ENCODE measurements at regions not wholly inside any gene's neighbourhood (a gene's known extent, or its start where the extent isn't known, plus 50 kb on each side); places are given as distances from the start of the nearest gene placed in this dataset.

DNA sequence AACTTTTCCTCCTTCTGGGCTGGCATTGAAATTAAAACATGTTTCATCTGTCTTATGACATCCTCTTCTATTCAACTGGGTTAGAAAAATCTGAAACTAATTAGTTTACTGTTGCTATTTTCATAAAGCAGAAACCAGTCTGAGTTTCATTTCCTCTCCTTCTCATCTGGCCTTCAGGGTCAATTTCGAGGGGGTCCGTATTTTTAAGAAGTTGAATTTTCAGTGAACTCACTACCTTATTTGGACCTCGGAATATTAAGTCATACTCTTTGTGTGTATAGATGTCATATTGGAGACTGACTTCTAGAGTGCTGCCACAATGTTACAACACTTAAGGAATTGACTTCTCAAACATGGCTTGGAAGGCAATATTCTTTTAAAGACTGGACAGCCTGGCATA is 485.9 kb downstream of the SQOR start:
- DNase-seq: no peak

DNA sequence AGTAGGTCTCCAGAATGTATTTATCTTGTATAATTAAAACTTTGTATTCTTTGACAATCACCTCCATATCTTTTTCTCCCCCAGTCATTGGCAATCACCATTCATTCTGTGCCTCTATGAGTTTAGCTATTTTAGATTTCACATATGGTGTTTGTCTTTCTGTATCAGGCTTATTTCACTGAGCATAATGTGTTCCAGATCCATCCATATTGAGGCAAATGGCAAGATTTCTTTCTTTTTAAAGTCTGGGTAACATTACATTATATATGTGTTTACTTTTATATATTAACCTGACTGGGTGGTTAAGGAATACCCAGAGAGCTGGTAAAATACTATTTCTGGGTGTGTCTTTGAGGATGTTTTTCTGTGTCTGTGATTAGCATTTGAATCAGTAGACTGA is 486.6 kb downstream of the SQOR start:
- DNase-seq: no peak

DNA sequence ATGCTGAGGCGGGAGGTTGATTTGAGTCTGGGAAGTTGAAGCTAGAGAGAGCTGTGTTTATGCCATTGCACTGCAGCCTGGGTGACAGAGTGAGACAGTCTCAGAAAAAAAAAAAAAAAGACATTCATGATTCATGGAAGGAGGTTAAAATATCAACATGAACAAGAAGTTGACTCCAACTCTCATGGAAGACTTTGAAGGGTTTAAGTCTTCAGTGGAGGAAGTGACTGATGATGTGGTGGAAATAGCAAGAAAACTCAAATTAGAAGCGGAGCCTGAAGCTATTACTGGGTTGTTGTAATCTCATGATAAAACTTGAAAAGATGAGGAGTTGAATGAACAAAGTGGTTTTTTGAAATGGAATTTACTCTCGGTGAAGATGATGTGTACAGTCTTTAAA is 491.8 kb downstream of the SQOR start:
- DNase-seq: no peak

DNA sequence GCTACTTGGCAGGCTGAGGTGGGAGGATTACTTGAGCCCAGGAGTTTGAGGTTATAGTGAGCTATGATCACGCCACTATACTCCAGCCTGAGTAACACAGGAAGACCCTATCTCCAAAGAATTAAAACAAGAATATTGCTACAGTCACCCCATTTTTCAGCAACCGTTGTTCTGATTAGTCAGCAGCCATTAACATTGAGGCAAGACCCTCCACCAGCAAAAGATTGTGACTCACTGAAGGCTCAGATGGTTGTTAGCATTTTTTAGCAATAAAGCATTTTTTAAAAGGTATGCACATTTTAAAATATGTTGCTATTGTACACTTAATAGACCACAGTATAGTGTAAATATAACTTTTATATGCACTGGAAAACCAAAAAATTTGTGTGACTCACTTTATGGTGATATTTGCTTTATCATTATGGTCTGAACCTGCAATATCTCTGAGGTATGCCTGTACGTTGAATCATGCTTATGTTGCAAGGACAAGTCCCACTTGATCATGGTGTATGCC is 492.6 kb downstream of the SQOR start:
- DNase-seq: no peak

DNA sequence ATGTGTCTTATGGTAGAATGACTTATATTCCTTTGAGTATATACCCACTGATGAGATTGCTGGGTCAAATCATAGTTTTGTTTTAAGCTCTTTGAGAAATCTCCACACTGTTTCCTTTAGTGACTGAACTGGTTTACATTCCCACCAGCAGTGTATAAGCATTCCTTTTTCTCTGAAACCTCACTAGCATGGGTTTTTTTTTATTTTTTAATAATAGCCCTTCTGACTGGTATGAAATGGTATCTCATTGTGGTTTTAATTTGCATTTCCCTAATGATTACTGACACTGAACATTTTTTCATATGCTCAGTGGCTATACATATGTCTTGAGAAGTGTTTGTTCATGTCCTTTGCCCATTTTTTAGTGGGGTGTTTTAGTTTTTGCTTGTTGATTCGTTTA is 494.3 kb downstream of the SQOR start:
- no peak for DNase-seq

DNA sequence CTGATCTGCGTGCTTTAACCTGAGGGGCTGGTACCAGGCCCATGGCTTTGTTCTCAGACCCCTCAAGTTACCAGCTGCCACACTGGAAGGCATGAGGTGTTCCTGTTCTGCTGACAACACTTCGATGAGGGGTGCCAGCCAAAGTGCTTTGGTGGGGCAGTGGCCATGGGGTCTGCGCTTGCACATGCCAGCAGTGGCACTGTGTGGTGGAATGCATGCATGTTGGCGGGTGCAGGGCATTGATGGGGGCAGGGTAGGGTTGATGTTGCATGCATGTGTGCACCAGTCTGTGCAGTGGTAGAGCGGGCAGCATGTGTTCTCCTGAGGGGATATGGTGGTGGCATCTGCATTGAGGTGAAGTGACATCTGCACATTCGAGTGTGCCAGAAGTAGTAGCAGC is 497.0 kb downstream of the SQOR start:
- DNase-seq: no peak

DNA sequence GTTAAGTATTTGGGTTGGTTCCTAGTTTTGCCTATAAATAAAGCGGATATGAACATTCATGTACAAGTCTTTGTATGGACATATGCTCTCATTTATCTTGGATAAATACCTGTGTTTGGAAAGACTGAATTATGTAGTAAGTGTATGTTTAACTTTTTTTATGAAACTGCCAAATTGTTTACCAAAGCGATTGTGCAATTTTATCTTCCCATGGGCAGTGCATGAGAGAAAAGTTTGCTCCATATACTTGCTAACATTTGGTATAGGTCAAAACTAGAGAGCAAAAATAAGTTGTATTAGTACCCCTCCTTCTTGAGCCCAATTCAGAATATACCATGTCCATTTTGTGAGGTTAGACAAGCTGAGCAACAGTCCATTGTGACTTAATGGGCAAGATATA is 502.6 kb downstream of the SQOR start:
- DNase-seq: no peak

DNA sequence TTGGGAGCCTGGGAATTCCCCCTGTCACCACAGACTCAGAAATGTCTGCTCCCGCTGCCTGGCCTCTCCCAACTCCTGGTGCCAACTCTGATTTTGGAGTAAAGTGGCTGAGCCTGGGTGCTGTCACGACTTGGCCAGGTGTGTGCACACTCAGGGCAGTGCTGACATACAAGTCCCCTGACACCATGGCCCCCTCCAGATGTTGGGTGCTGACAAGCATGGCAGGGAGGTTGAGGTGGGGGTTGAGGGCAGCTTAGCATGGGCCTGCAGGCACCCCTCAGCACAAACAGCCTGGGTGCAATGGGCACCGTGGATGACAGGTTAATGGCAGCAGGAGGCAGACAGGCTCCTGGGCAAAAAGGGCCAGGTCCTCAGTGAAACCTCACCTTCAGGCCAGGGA is 511.2 kb downstream of the SQOR start:
- DNase-seq: no peak

DNA sequence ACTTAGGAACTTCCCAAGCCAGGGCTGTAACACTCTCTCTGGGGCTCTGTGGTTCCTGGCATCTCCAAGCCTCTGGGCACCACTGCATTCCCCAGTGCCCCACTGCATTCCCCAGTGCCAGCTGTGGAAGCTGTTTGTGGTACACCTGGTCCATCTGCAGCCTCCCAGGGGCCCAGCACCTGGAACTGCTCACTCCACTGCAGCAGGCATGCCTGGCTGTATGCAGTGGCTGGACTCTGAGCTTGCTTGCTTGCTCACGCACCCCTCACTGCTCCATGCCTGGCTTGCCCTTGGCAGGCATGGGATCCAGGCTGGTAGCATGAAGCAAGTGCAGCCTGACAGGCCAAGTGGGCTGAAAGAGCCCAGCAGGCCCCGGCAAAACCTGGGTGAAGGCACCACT is 512.1 kb downstream of the SQOR start:
- no peak for DNase-seq

DNA sequence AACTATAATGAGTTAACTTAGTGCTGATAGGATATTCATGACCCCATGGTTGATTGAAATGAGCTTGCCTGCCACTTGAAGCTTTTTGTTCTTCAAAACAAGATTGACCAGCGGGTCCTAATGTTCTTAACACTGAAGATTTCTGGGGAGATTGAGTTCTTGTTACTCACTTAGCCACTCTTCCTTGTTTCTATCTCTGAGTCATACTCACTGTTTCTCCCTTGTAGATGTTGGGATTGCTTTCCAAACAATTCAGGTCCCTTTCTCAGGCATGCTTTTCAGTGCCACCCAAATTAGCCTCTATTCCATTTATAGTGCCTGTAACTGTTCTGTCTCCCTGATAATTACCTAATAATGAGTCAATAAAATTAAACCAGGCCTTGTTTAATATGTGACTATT is 517.0 kb downstream of the SQOR start:
- no peak for DNase-seq

DNA sequence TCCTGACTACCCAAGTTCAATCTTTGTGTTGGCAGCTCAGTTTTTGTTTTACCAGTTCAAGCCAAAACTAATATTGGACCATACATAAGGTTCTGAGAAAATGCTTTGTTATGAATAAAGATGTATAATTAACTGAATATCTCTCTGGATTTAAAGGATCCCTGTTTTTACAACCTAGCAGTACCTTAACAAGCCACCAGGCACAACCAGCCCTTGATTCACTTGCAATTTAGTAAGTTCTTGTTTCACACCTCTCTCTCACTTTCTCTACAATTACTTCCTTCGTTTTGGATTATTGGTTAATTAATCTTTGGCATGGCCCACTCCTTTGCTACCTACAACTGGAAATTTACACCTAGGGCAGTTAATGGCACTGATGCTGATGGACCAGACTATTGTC is 531.9 kb downstream of the SQOR start:
- DNase-seq: no peak

DNA sequence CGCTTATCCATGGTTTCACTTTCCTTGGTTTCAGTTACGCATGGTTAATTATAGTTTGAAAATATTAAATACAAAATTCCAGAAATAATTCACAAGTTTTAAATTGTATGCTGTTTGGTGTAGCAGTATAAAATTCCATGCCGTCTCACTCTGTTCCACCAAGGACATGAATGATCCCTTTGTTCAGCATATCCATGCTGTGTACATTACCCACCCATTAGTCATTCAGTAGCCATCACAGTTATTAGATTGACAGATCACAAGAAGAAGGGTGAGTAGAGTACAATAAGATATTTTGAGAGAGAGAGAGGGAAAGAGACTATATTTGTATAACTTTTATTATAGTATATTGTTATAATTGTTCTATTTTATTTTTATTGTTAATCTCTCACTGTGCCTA is 535.5 kb downstream of the SQOR start:
- DNase-seq: no peak

DNA sequence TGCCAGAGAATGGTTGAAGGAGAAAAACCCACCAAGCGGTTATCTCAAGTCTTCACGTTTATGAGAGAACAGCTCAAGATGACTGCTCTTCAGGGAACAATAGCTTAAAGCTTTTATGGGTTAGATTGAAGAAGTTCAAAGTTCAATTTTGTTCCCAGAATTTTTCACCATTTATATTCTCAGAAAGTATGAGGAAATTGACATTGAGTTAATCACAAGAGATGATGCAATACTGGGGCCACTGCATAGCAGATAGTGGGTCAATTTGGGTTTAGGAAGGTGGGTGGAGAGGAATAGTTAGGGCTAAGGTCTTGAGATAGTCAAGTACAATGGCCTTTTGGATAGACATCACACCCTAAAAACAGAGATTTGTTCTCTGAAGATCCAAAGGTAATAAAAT is 539.3 kb downstream of the SQOR start:
- no peak for DNase-seq

DNA sequence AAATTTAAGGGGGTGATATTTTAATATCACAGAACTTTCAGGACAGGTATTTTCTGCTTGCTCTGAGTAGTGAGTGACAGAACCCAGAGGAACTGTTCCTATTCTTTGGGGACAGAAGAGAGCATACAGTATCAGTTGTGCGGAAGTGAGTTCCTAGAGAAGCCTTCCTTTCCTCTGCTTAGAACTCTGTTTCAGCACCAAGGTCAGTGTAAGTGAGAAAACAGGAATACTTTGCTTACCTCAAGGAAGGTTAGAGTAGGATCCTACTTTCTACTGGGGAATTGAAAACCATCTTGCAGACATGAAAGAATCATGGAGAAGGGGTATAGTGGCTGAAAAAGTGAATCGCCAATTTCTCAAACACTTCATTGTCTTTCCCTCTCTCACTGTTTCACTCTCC is 542.4 kb downstream of the SQOR start:
- no peak for DNase-seq

DNA sequence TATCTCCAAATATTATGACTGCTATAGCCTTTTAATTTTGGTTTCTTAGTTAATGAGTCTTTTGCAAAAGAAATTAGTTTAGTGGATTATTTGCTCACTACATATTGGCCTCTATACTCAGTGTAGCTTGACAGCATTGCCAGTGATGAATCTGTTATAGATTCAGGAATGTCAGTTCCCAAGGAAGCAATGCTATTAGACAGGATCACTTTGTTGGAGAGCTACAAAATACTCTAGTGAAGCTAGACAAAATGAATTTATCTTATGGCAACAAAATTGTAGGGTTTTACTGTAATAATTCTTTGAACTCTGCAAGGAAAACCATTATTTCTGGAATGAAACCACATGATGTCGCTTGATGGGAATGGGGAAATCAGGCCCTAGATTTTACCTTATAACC is 543.3 kb downstream of the SQOR start:
- no peak for DNase-seq

DNA sequence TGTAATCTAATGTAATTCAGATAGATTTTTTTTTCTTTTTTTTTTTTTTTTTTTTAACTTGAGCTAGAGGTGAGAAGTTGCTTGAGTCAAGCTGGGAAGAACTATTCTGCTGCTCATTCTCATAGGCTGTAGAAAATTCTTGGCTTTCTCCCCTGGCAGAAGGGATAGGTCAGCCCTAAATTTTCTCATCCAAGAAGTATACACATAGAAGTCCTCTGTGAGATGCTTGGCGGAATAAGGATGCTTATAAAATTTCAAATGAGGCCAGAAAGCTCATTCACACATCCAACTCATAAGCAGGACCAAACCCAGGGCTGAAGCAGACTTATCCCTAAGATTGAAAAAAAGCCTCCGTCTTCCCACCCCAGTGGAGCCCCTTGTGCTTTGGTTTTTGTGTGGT is 572.5 kb downstream of the SQOR start:
- no peak for DNase-seq

DNA sequence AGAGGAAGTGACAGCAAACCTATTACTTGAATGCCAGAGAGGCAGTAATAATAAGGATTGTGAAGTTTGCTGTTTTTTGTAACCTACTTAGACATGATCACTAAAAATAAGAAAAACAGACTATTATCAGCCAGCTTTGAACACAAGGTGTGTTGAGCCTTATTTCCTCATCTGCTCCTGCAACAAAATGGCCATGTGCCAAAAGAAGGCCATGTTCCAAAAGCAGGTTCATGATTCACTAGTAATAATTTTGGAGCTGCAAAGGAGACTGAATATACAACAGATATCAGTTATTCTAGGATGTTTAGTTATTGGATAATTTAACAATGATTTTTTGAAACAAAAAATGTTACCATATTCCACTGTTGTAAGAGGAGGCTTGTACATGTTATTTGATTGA is 578.7 kb downstream of the SQOR start:
- DNase-seq: no peak

DNA sequence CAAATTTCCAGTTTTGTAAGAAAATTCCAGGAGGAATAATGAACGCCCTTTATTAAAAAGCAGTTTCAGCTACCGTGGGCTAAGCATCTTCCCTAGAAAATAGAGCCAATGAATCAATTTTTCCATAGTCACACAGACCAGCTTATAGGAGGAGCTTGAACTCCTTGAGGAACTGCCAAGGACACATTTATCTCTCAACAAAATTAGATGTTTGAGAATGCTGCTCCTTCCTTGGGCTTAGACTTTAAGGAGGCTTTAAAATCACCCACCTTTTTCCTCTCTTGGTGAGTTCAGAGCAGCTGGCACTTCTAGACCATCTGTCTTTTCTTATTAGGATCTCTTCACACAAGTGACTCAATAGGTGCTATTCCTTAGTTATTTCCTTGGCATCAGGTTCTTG is 588.0 kb downstream of the SQOR start:
- no peak for DNase-seq

DNA sequence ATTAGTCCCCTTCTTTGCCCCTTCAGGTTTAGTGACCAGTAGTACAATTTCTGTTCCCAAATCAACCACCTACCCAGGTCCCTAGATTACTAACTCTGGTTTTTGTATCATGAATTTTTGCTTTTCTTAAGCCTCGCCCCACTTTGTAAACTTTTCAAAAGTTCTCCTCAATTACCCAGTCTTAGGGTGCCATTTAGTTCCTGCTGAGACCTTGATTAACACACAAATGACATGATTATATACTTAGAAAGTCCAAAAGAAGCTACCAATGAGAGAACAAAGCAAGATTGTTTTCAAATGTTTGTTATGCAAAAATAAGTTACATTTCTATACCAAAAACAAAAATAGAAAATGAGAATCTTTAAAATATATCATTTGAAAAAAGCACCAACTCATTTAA is 594.4 kb downstream of the SQOR start:
- no peak for DNase-seq

DNA sequence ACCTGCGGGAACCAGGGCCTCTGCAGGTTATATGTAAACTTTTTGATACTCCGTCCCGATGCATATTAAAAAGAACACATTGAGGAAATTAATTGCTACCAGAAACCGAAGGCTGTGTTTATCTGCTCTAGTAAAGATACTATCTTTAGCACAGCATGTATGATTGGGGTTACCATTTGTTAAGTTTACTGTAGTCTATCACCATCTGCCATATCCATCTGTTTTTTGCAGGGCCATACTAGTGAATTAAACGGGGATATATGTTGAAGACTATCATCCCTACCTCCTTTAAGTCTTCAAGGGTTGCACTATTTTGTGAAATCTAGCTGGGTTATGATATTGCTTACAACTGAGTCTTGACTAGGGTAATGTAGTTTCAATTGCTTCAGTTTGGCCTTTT is 597.0 kb downstream of the SQOR start:
- DNase-seq: no peak

DNA sequence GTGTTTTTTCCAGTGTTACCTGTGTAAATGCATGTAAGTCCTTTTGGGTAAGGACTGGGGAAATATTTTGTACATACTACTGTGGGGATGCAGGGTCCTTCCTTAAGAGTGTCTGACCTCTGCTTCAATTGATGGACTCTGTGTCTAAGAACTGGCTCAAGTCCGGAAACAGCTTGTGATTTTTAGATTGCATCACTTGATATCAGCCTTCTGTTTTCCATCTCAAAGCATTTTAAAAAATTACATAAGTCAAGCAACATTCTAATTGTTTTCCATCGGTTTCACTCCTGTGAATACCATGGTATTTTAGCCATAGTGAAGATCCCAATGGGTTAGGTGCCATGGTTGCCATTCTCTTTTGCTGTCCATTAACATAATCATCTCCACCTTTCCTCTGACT is 597.6 kb downstream of the SQOR start:
- DNase-seq: no peak

DNA sequence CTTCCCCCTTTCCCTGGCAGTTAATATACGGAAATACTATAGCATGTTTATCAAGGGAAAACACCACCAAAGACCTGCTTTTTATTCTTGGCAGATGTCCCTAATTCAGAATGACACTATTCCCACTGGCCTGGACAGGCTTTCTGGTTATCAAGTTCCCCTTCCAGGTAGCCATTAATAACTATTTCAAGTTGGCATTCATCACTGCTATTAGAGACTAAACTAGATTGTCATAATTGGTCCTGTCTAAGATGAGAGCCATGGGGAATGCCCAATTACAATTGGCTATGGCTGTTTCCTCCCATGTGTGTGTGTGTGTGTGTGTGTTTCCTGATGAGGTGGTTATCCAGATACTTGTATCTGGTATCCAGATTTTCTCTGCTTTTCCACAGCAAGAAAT is 608.1 kb downstream of the SQOR start:
- no peak for DNase-seq

DNA sequence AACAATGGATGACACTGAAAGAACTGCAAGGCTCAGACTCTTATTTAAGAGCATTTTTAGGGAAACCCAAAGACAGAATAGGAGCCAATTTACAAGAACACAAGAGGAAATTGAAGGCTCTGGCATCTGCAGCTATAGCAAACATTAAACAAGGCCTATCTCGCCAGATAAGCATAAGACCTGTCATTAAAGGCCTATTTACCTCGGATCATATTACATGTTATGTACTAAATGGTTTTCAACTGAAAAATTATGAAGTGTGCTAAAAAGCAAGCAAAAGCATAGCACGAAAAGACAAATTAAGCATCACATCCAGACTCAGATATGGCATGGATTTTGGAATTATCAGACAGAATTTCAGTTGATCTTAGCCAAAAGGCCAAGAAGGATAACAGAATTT is 617.1 kb downstream of the SQOR start:
- no peak for DNase-seq

DNA sequence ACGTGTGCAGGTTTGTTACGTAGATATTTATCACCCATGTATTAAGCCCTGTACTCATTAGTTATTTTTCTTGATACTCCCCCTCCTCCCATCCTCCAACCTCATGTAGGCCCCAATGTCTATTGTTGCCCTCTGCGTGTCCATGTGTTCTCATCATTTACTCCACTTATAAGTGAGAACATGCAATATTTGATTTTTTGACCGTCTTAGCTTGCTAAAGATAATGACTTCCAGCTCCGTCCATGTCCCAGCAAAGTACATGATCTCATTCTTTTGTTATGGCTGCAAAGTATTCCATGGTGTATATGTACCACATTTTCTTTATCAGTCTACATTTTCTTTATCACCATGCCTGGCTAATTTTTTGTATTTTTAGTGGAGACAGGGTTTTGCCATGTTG is 623.2 kb downstream of the SQOR start:
- no peak for DNase-seq

DNA sequence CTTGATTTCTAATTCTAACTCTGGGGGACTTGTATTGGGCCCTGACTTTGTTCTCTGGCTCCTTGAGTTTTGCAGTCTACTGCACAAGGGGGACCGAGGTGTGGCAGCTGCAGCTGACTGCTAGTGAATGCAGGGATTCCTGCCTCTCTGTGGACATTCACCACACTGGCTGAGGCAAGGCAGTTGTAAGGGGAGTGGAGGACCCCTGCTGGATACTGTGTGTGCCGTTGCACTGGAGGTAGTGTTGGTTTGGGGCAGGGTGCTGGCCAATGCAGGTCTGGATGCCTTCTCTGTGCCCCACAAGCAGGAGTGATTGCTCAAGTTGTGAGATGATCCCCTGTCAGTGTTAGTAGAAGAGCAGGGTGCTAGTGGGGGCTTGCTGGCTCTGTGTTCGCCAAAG is 626.1 kb downstream of the SQOR start:
- no peak for DNase-seq

DNA sequence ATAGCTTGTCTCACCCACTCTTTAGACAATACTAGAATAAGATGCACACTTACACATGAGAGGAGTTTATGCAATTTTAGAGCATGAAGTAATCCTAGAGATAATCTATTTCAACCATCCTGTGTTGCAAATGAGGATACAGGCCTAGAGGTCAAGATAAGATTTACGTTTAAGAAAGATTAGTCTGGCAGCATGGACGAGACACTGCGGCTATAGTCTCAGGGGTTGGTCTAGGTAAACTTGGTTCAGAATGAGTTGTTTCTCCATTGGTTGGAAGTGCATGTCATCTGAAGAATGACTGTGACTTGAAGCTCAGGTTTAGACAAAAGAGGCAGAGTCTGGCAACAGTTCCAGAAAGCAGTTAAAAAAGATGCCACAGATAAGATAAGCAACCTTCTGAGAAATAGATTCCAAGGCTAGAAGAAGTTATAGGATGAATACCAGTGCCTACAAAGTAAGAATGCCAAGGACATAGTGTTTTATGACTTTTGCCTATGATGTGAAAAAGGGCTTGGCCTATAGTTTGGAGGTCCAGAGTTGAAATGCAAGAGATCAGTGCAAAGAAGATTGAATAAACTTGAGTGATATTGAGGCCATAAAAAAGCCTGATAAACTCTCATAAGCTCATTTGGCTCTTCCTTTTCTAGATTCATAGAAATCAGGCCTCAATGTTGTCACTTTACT is 631.0 kb downstream of the SQOR start:
- DNase-seq: no peak
